WERI-Rb-1 (cell line): ENCODE measurements at regions not wholly inside any gene's neighbourhood (a gene's known extent, or its start where the extent isn't known, plus 50 kb on each side); places are given as distances from the start of the nearest gene placed in this dataset.

Experiments
- DNase-seq: peaks from one replicate; pipeline ENCODE4 v3.0.0-alpha.2; 2020
- H3K27ac ChIP-seq: fragments of 250-450 bp; sonication (Bioruptor Pico); 2 replicates; pipeline ENCODE4 v1.5.1; 2020; ENCODE audit warnings: mild to moderate bottlenecking, moderate library complexity
- H3K27me3 ChIP-seq: fragments of 250-450 bp; sonication (Bioruptor Pico); 2 replicates; pipeline ENCODE4 v1.5.1; 2021; ENCODE audit warnings: mild to moderate bottlenecking, low read depth, moderate library complexity; ENCODE audit not compliant: insufficient read depth, severe bottlenecking
- H3K36me3 ChIP-seq: fragments of 250-450 bp; sonication (Bioruptor Pico); 2 replicates; pipeline ENCODE4 v1.5.1; 2020; ENCODE audit warnings: mild to moderate bottlenecking, moderate library complexity
- H3K4me3 ChIP-seq: 2 replicates; pipeline ENCODE4 v1.5.1; 2011; ENCODE audit warnings: low read depth, mild to moderate bottlenecking, control low read depth, low read length
- H3K9me3 ChIP-seq: fragments of 250-450 bp; sonication (Bioruptor Pico); 2 replicates; pipeline ENCODE4 v1.5.1; 2021; ENCODE audit warnings: mild to moderate bottlenecking, moderate library complexity; ENCODE audit not compliant: severe bottlenecking
- CTCF ChIP-seq: IDR thresholded peaks from 2 replicates; pipeline ENCODE4 v1.5.1; 2011; ENCODE audit warnings: low read depth, mild to moderate bottlenecking, control low read depth, inconsistent platforms, low read length

- H3K27ac ChIP-seq: no peak overlapping the region
- no peaks in the 10 kb centered on the region for H3K36me3 ChIP-seq
- TF ChIP-seq CTCF: no peak
- peaks cover 4% of the 10 kb centered on the region for H3K9me3 ChIP-seq
- DNase-seq: no peak
- H3K27me3 ChIP-seq: peaks cover 5% of the 10 kb centered on the region
- H3K4me3 ChIP-seq: no peak overlapping the region
These were observed 170.6 kb upstream of the GRB10 start for GRCh38 chr7:50953303-50953702.

- DNase-seq: no peak
- H3K9me3 ChIP-seq: peaks cover 4% of the 10 kb centered on the region
- H3K4me3 ChIP-seq: no peak overlapping the region
- TF ChIP-seq CTCF: no peak
- H3K27me3 ChIP-seq: peaks cover 5% of the 10 kb centered on the region
- no peaks in the 10 kb centered on the region for H3K36me3 ChIP-seq
- H3K27ac ChIP-seq: no peak overlapping the region
These were observed 169.8 kb upstream of the GRB10 start for GRCh38 chr7:50952544-50952943.

- Histone ChIP-seq H3K27ac (no peak overlapping the region), H3K27me3 (peaks cover 9% of the 10 kb centered on the region), H3K9me3 (peaks cover 4% of the 10 kb centered on the region), H3K36me3 (no peaks in the 10 kb centered on the region), H3K4me3 (no peak overlapping the region)
- no peak for DNase-seq
- no peak for TF ChIP-seq CTCF
These were observed 169.4 kb upstream of the GRB10 start for GRCh38 chr7:50952120-50952519.

- no peak for DNase-seq
- Histone ChIP-seq H3K9me3 (no peaks in the 10 kb centered on the region), H3K27me3 (peaks cover 9% of the 10 kb centered on the region), H3K27ac (no peak overlapping the region), H3K4me3 (no peak overlapping the region), H3K36me3 (no peaks in the 10 kb centered on the region)
- no peak for TF ChIP-seq CTCF
These were observed 160.8 kb upstream of the GRB10 start for GRCh38 chr7:50943482-50943881.

- Histone ChIP-seq H3K9me3 (no peaks in the 10 kb centered on the region), H3K36me3 (no peaks in the 10 kb centered on the region), H3K27me3 (peaks cover 5% of the 10 kb centered on the region), H3K4me3 (no peak overlapping the region), H3K27ac (no peak overlapping the region)
- no peak for DNase-seq
- TF ChIP-seq CTCF: no peak
These were observed 158.8 kb upstream of the GRB10 start for GRCh38 chr7:50941525-50941924.

GRCh38 chr7:50940621-50941020 is 157.9 kb upstream of the GRB10 start:
- H3K27ac ChIP-seq: no peak overlapping the region
- no peaks in the 10 kb centered on the region for H3K36me3 ChIP-seq
- no peak overlapping the region for H3K4me3 ChIP-seq
- no peak for TF ChIP-seq CTCF
- peaks cover 5% of the 10 kb centered on the region for H3K27me3 ChIP-seq
- DNase-seq: no peak
- H3K9me3 ChIP-seq: no peaks in the 10 kb centered on the region
